ENCODE measurements at regions not wholly inside any gene's neighbourhood (a gene's known extent, or its start where the extent isn't known, plus 50 kb on each side); places are given as distances from the start of the nearest gene placed in this dataset.

DNA sequence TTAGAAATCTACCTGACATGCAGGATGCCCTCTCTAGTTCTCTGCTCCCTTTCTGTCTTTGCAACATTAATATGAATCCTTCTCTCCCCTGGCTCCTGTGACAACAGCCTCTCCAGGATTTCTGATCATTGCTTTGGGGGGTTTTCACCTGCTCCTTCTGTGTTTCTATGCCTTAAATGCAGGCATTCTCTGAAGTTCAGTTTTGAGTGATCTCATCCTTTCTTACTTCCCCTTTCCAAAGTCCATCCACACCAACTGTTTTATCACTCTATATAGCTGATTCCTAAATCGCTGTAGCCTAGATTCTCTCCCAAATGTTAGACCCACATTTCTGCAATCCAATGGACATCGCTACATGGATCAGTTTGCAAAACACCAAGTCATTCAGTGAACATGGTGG, 330.7 kb upstream of the NCAM1 start:
- TF ChIP-seq TCF7L2 (IDR thresholded peaks at IDR 0.05; ENCODE audit: borderline replicate concordance, extremely low read depth, insufficient read depth, insufficient read length) (no peak), SIN3A (IDR thresholded peaks at IDR 0.05; ENCODE audit: low read depth) (no peak), EZH2phosphoT487 (IDR thresholded peaks at IDR 0.05; ENCODE audit: borderline replicate concordance) (no peak), POLR2A (IDR thresholded peaks at IDR 0.05; ENCODE audit: borderline replicate concordance, extremely low read depth, insufficient read depth, insufficient read length) (no peak), ZNF274 (IDR thresholded peaks at IDR 0.05; ENCODE audit: low read depth, low read length) (no peak), RAD21 (IDR thresholded peaks at IDR 0.05; ENCODE audit: low read depth) (no peak), CEBPB (IDR thresholded peaks at IDR 0.05; ENCODE audit: low read depth) (no peak), ZFX (IDR thresholded peaks at IDR 0.05) (no peak)
- TF ChIP-seq, protein P1, sequence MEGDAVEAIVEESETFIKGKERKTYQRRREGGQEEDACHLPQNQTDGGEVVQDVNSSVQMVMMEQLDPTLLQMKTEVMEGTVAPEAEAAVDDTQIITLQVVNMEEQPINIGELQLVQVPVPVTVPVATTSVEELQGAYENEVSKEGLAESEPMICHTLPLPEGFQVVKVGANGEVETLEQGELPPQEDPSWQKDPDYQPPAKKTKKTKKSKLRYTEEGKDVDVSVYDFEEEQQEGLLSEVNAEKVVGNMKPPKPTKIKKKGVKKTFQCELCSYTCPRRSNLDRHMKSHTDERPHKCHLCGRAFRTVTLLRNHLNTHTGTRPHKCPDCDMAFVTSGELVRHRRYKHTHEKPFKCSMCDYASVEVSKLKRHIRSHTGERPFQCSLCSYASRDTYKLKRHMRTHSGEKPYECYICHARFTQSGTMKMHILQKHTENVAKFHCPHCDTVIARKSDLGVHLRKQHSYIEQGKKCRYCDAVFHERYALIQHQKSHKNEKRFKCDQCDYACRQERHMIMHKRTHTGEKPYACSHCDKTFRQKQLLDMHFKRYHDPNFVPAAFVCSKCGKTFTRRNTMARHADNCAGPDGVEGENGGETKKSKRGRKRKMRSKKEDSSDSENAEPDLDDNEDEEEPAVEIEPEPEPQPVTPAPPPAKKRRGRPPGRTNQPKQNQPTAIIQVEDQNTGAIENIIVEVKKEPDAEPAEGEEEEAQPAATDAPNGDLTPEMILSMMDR (IDR thresholded peaks at IDR 0.05 in 2 of 3, conservative IDR thresholded peaks at IDR 0.05 in 1 of 3; ENCODE audit: borderline replicate concordance in 1 of 3, insufficient read depth in 1 of 3, low read depth in 2 of 3, low read length in 2 of 3) = no peak

Data from HCT116 (cell line).